NCI-H1417 treated with DMSO at 0.1 percent for 48 hours (cell line): ENCODE measurements at regions not wholly inside any gene's neighbourhood (a gene's known extent, or its start where the extent isn't known, plus 50 kb on each side); places are given as distances from the start of the nearest gene placed in this dataset.

Source experiments
- DNase-seq: peaks from one replicate; lab custom pipeline; 2025; lab: John Stamatoyannopoulos, UW

DNA sequence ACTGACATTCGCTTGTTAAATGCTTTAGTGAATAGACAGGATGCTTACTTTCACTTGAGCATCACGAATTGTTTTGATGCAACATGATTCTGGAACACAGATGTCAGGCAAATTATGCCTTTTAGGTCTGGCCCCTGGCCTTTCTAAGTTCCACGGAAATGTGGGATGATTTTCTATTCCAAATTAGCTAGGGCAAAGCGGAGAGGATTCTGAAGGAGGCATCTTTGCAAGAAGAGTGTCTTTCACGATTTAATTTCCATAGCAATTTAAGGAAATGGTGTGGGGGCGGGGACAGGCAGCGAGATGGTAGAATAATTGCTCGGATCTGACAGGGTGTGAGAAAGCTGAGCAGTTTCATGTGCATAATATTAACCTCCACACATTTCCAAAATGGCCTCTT lies 238.5 kb upstream of the KCNMB2 start:
- no peak for DNase-seq

DNA sequence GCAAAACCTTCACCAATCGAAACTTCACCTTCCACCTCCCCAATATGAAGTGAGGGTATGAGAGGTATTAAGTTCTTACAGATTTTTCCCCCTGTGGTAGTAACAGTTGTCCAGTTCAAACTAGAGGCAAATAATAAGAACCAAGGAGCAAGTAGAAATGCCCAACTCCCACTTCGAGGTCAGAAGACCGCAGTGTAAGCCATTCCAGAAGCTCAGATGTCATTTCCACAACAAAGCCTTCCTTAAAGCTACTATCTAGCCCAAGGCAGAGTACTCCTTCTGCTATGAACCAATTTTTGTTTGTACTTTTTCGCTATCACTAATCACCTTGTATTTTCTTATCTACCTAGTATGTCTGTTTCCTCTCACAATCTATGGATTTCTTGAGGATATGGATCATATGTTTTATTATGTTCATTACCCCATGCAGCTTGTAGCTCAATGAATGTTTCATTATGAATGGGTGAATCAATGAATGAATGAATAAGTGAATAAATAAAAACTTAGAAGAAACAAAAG lies 235.7 kb upstream of the KCNMB2 start:
- no peak for DNase-seq

DNA sequence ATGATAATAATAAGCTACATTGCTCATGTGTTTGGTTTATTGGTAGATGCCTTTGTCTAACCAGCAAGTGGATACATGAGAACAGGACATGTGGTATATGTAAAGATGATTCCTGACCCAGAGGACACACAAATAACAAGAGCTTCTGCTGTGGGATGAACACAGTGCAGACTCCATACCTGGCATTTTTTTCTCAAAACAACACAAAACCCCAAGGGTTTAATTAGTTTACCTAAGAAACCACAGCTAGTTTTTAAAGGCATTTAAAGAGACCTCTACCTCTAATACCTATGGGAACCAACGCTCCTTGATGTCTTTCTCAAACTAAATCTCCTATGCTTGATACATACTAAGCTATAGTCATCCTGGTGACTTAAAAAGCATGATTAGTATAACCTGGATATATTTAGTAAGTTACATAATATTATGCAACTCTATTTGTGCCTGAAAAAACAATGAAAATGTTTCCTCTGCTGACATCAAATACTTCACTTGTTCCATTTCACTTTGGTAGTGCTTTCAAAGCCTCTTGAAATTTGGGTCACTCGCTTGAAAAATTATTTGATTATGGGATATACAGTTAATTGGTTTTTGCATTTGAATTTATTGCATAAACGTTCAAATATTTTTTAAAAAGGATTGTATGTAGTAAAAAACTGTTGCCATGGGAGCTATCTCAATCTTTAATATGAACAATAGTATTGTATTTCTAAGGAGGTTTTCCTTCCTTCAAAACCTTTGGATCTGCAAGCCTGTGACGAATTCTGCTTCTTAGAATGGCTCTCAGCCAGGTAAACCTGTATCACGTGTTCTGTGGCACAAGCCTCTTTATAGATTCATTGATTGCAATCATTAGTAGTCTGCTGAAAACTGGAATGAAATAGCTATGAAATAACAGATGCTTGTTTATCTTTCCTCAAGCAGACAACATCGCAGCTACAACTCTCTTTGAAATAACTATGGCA lies 233.0 kb upstream of the KCNMB2 start:
- DNase-seq, result no peak

DNA sequence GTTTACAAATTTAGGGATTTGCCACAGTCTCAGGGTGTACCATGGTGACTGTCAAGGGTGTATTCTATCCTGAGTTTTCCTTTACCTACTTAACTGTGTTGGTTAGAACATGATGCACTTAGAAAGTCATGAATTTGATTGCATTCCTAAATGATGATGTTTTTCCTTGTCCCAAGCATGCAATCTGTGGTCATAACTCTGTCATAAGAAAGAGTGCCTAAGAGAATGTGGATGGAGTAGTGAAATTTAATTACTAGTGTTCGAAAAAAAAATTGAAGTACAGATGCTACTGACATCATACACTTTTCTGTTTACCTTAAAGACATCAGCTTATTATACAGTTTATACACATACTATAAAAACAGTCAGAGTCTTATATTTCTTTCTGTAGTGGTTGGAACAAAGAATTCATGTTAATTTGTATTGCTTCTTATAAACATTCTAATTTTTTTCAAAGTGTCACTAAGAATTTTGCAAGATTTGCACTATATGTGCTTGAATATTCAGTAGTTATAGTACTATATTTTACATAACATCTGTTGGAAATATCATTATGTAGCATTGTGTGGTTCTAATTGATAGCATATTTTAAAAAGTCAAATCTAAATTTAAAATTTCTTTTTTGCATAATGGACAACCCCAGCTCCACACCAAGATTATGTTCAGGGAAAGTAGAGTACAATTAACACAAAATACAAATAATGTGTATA lies 231.3 kb upstream of the KCNMB2 start:
- no peak for DNase-seq

DNA sequence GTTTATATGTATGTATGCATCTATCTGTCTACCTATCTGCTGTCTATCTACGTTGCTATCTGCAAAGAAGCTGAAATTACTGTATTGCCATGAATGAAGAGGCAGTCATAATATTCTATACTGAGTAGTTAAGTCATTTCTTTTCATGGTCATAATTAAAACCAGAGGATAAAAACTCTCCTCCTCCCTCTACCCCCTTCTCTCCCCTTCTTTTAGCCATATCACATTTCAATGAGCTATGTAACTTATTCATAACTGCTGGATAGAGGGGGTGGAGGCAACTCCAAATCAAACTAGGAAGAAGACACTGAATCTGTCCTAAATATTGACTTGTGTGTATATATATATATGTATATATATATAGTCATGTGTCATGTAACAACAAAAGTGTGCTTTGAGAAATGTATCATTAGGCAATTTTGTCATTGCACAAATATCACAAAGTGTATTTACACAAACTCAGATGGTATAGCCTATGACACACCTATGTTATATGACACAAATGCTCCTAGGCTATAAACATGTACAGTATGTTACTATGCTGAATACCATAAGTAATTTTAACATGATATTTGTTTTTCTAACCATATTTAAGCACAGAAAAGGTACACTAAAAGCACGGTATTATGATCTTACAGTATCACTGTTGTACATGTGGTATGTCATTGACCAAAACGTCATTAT lies 229.7 kb upstream of the KCNMB2 start:
- no peak for DNase-seq

DNA sequence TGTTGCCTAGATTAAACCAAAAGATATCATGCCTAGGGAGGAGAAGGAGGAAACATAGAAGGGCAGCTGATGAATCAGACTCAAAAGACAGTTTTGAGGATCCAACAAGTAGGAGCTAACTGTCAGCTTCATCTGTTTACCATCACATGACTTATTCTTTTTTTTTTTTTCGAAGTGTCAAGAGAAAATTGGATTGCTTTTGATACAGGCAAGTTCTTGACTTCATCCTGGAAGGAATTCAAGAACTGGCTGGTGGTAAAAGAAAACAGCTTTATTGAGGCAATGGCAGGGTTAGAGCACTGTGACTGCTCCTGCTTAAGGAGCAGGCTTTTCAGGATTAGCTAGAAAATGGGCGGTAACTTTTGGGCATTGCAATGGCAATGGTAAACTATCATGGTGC lies 227.5 kb upstream of the KCNMB2 start:
- no peak for DNase-seq

DNA sequence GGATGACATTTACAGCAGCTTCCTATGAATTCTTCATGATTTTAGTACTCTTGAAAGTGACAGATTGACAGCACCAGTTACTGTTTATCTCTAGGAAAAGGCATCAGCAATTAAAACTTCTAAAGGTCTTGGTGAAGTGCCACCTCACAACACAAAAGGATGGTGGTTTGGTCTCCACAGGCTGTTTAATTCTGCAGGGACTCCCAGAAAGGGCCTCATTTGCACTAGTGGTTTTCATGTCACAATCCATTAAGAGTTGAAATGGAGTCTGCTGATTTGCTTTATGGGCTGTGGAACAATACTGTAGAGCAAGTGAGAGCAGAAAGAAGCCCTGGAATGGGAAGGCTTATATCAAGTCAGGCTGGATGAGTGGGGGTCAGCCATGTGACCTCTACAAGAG lies 225.3 kb upstream of the KCNMB2 start:
- no peak for DNase-seq

DNA sequence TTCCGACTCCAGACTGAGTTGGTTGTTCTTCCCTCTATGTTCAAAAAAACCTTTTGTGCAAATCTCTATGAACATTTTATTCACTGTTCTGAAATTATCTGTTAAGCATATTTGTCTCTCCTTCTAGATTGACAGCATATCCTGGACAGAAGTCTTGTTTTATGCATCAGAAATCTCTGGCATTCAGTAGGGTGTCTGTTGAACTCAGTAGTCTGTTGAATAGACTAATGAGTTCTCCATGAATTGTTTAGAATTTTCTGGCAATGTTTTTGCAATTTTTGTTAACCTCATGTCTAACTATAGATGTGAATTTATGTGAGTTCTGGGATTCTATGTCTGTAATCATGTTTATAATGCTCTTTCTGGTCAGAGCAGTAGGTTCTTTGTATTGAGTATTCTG lies 222.5 kb upstream of the KCNMB2 start:
- DNase-seq, result no peak

DNA sequence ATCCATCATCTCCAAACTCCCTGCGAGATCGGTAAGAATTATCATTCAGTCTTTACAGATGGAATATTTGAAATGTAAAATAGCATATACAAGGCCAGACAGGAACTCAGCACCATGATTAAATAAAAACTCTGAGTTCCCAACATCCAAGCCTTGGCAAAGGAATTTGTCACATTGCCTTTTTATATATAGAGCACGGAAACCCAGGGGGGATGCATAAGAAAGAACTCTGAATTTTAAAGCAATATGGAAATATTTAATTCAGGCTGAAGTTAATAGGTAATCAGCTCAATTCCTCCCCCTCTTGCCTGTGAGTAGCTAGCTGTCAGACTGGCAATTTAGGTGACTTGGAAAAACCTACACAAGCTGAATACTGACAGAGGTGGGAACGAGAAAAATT lies 217.9 kb upstream of the KCNMB2 start:
- no peak for DNase-seq

DNA sequence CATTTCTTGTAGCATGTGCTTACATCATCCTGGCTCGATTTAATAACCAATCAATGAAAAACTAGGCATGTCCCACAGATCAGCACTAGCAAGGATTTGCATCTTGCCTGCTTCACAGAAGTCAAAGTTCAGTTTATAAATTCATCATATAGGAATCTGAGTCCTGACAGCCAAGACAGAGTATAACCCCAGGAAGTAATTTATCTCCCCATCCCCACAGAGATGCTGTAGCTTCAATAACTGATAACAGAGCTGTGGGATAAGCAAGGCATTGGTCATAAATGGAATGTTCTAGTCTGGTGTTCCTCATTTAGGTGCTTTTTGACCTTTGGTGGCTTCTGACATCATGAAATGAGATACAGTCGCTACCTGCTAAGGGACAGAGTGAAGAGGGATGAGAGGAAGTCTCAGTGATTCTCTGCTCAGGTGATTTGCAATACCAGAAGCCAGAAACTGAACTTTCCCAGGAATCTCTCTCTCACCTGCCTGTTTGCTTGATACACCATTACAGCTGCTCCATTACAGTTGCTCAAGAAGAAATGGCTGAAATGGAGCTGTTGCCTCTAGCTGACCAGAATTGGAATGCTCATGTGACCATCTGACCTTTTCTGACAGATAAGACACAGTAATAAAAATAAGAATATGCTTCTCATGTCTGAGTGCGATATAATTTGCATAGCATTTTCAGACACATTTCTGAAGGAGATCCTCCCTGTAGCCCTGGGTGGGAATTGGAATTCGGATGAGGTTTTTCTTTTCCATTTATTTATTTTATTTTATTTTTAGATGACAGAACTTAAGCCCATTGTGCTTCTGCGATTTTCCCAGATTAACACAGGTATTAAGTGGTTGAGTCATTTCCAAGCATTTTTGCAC lies 217.1 kb upstream of the KCNMB2 start:
- no peak for DNase-seq

DNA sequence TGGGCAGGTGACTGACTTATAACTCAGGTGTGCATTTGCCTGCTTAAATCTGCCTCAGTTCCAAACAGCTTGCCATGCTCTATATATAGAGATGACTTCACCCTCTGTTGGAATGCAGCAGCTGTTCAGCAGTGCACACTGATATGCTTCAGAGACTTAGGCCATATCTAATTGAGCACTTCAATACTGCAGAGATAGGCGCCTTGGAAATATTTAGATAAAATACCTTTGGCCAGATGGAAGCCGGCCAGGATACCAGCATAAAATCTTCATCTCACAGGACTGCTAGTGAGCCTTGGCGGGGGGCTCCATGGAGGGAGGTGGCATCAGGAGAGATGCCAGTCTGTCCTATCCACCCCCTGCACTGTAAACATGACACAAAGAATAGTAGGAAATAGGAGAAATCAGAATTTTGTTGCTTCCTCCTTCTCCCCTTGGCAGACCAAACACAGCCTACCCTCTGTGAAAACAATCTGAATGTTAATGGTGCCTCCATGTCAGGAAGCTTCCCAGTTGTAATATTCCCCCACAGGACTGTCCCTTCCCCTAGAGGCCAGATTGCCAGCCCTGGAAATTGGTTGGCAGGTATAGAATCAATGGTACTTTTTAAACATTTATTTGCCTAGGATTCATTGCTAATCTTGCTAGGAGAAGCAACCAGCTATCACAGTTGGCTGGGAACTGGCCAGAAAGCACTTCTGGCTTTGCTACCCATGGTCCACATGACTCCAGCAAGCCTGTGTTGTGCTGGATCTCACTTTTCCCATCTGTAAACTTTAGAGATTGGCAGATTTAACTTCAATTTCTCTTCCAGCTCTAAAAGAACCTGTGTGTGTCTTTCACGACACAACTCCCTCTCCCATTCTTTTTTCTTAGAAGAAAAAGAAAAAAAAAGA lies 215.5 kb upstream of the KCNMB2 start:
- DNase-seq, result no peak

DNA sequence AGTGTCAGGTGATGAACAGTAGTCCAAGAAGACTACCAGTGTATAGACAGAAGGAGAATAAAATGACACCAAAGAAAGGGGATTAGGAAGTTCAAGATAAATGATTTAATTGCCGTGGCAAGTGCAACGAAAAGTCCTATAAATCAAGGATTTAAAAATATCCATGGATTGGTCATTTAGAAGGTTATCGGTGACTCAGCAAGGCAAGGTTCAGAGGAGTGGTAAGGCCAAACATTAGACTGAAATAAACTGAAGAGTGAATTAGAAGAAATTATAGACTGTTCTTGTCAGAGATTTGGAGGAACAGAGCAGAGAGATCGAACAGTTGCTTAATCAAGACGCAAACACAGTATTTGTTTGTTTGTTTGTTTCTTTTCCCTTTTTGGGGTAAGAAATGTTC lies 211.9 kb upstream of the KCNMB2 start:
- no peak for DNase-seq

DNA sequence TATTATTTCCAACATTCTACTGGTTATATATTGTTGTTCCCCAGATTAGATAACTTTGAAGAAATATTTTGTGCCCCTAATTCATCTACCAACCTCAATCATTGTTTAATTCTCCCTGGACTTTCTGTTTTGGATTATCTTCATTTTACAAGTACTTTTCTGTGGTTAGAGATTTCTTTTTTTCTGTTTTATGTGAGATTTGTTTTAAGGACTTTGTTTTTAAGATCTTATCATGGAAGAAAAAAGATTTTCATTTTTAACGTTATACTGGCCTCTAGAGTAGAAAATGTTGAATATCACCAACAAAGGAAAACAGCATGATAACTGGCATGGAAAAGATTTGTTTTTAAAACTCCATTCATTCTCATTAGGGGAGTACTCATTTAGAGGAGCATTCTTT lies 210.9 kb upstream of the KCNMB2 start:
- peak; percentile 30 for DNase-seq

DNA sequence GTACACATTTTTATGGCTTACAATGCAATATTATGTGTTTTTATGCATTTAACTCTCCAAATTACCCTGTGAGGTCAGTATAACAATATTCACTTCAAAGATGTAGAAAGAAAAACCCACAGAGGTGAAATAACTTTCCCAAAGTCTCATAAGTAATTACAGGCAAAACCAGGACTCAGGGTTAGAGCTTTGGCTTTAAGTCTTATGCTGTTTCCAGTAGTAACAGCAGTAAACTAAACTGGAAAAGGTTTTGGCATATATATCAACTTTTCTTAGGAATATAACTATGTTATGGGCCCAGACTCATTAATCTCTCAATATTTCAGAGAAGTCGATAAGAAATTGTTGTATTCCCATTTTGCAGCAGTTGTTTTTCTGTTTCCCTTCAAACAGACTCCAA lies 206.3 kb upstream of the KCNMB2 start:
- DNase-seq, result no peak

DNA sequence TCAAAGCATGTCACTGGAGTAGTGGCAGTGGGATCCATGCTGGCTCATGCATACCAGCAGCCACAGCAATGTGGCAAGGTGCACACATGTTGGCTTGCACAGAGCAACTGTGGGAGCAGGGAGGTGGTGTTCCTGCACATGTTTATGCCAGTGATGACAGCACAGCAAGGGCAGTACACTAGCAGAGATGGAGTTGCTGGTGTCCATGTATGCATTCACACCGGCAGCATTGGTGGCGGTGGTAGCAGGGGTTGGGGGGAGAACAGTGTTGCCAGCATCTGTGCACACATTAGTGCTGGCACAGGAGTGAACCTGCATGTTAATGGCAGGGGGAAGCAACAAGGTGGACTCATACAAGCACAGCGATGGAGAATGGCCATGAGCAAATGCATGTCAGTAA lies 202.0 kb upstream of the KCNMB2 start:
- no peak for DNase-seq

DNA sequence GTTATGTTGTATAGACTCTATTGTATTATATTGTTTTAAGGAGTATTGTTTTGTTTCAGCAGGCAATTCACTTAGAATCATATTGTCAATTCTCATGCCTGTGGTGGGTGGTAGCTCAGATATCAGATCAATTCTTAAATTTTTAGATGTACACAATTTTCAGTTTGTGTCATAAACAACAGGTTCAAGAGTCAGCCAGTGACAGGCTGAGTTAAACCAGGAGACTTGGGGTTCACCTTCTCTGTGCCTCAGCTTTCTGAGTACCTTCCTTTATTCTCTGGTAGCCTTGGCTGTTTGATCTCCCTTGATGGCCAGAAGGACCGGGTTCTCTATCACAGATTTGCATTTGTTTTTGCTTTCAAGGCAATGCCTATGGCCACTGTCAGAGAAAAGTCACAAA lies 199.9 kb upstream of the KCNMB2 start:
- no peak for DNase-seq

DNA sequence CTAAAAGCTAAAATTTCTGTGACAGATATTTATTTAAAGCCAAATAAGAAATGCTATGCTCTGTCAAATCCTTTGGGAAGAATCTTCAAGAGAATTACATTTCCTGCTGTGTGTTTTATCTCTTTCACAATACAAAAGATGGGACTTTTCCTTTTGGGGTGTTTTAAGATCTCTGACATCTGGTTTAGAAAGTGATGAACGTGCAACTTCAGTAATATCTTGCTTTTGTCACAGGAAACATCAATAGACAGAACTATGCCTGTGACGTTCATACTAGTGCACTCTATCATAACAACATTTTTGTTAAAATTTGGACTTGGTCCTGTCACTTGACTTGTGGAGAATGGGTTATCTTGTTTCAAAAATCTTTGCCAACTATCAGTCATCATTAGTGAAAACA lies 195.7 kb upstream of the KCNMB2 start:
- DNase-seq, result no peak

DNA sequence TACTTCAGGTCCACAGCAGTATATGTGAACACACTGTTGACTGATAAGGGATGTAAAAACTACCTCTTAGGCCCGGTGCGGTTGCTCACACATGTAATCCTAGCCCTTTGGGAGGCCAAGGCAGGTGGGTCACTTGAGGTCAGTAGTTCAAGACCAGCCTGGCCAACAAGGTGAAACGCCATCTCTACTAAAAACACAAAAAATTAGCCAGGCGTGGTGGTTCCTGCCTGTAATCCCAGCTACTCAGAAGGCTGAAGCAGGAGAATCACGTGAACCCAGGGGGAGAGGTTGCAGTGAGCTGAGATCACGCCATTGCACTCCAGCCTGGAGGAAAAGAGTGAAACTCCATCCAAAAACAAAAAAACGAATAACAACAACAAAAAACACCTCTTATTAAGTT lies 194.6 kb upstream of the KCNMB2 start:
- no peak for DNase-seq

DNA sequence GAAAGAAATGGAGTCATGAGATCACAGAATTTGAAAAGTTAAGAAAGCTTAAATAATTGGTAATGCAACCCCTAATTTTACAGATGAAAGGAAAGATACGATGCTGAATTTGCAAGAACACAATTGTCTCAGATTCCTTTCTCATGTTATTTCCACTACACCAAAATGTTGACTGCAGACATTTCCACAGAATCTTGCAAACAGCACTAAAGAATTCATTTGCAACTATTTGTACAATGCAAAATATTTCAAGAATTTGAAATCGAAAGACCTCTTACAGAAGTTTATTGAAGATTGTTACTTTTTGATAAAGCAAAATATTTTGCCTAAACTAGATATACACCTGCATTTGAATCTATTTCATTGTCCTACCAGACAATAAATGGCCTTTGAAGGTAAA lies 194.1 kb upstream of the KCNMB2 start:
- DNase-seq, result no peak

DNA sequence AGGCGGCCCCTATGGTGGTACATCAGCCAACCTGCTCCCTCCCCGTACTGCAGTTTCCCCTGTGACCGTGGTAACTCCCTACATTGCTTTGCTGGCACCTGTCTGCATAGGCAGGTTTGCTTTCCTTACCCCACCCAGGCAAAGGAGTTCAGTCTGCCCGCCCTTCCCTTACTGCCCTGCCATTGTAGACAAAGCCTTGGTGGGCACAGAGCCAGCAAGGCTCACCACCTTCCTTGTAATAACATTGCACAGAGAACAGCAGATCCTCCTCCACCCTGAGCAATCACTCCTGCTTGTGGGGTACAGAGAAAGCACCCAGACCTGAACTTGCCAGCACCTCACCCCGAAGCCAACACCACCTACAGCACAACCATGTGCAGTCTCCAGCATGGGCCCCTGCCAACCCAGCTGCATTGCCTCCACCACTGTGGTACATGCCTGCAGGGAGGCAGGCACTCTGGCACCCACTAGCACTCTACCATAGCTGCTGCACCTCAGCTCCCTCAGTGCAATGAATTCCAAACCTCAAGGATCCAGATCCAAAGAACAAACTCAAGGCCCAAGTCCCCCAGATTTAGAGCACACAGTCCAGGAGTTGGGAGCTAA lies 192.7 kb upstream of the KCNMB2 start:
- no peak for DNase-seq
